ENCODE measurements at regions not wholly inside any gene's neighbourhood (a gene's known extent, or its start where the extent isn't known, plus 50 kb on each side); places are given as distances from the start of the nearest gene placed in this dataset.
"Not testable (repeated sequence)": the region's sequence is repeated elsewhere in the genome, so short reads cannot be mapped to it uniquely, and the experiment has no call there.

GRCh38 chr3:127411875-127412274 lies 124.0 kb upstream of the PRR20G start:
- intact Hi-C loops (cut with DNase I): not testable (repeated sequence)

GRCh38 chr3:127411083-127411727 lies 123.4 kb upstream of the PRR20G start:
- intact Hi-C loops (cut with DNase I): no loop called here
- DNase-seq (peak in 1 of 2 donors; percentile 56), ATAC-seq (ENCODE audit: low FRiP score) (no peak)
- Histone ChIP-seq H3K36me3 (ENCODE audit: control insufficient read depth in 1 of 2, insufficient read depth in 2 of 2, low read length in 1 of 2) (no peaks in the 10 kb centered on the region), H3K4me3 (ENCODE audit: low read length in 2 of 2) (no peak overlapping the region), H3K4me1 (ENCODE audit: control insufficient read depth in 1 of 2, insufficient read depth in 2 of 2, low read length in 2 of 2) (no peaks in the 10 kb centered on the region), H3K27ac (ENCODE audit: low read depth in 1 of 2, low read length in 2 of 2) (no peak overlapping the region), H3K27me3 (ENCODE audit: control insufficient read depth in 1 of 2, insufficient read depth in 2 of 2, low read length in 1 of 2) (no peaks in the 10 kb centered on the region), H3K9me3 (ENCODE audit: control insufficient read depth, low read length) (no peaks in the 10 kb centered on the region)
- WGBS, 2 donors: 68 to 72% methylated on average over 4 of the region's 4 CpGs

More at GRCh38 chr3:127411875-127412274, 124.0 kb upstream of the PRR20G start:
- ATAC-seq (ENCODE audit: low FRiP score); H3K36me3 ChIP-seq (ENCODE audit: control insufficient read depth in 1 of 2, insufficient read depth in 2 of 2, low read length in 1 of 2); H3K27me3 ChIP-seq (ENCODE audit: control insufficient read depth in 1 of 2, insufficient read depth in 2 of 2, low read length in 1 of 2); H3K27ac ChIP-seq (ENCODE audit: low read depth in 1 of 2, low read length in 2 of 2); H3K4me1 ChIP-seq (ENCODE audit: control insufficient read depth in 1 of 2, insufficient read depth in 2 of 2, low read length in 2 of 2); H3K4me3 ChIP-seq (ENCODE audit: low read length in 2 of 2); DNase-seq; H3K9me3 ChIP-seq (ENCODE audit: control insufficient read depth, low read length): not testable (repeated sequence)
- WGBS, 2 donors: 34 to 43% methylated on average over 6 to 8 of the region's 9 CpGs

DNA sequence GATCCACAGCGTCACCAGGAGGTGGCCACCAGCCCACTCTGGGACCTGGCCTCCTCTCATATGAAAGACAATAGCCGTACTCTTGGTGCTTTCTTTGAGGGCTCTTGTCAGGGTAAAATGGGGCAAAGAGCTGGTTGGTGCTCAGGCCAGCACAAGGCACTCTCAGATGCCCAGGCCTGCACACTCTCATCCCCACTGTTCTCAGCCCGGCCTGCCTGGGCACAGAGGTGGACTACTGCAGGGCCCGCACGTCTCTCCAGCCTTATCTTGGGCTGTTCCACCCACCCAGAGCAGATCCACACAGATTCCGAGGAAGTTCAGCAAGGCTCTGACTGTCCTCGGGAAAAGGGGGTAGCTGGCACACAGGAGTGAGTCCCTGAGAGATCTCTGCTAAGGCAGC lies 122.8 kb upstream of the PRR20G start:
- intact Hi-C loops (cut with DNase I): no loop called here
- DNase-seq: no peak
- ATAC-seq (ENCODE audit: low FRiP score): no peak
- H3K4me1 ChIP-seq (ENCODE audit: control insufficient read depth in 1 of 2, insufficient read depth in 2 of 2, low read length in 2 of 2): no peaks in the 10 kb centered on the region
- no peaks in the 10 kb centered on the region for H3K9me3 ChIP-seq (ENCODE audit: control insufficient read depth, low read length)
- no peak overlapping the region for H3K4me3 ChIP-seq (ENCODE audit: low read length in 2 of 2)
- H3K27ac ChIP-seq (ENCODE audit: low read depth in 1 of 2, low read length in 2 of 2): no peak overlapping the region
- H3K36me3 ChIP-seq (ENCODE audit: control insufficient read depth in 1 of 2, insufficient read depth in 2 of 2, low read length in 1 of 2): no peaks in the 10 kb centered on the region
- no peaks in the 10 kb centered on the region for H3K27me3 ChIP-seq (ENCODE audit: control insufficient read depth in 1 of 2, insufficient read depth in 2 of 2, low read length in 1 of 2)
- 89 to 91% methylated on average over 7 of the region's 7 CpGs for WGBS, 2 donors

GRCh38 chr3:127410137-127410488 lies 122.3 kb upstream of the PRR20G start:
- Histone ChIP-seq H3K27ac (ENCODE audit: low read depth in 1 of 2, low read length in 2 of 2) (no peak overlapping the region), H3K36me3 (ENCODE audit: control insufficient read depth in 1 of 2, insufficient read depth in 2 of 2, low read length in 1 of 2) (no peaks in the 10 kb centered on the region), H3K9me3 (ENCODE audit: control insufficient read depth, low read length) (no peaks in the 10 kb centered on the region), H3K4me3 (ENCODE audit: low read length in 2 of 2) (no peak overlapping the region), H3K4me1 (ENCODE audit: control insufficient read depth in 1 of 2, insufficient read depth in 2 of 2, low read length in 2 of 2) (no peaks in the 10 kb centered on the region), H3K27me3 (ENCODE audit: control insufficient read depth in 1 of 2, insufficient read depth in 2 of 2, low read length in 1 of 2) (no peaks in the 10 kb centered on the region)
- intact Hi-C loops (cut with DNase I): no loop called here
- ATAC-seq (ENCODE audit: low FRiP score) (no peak), DNase-seq (peak in 1 of 2 donors; percentile 37)
- WGBS, 2 donors: 89 to 94% methylated on average over 6 of the region's 6 CpGs

DNA sequence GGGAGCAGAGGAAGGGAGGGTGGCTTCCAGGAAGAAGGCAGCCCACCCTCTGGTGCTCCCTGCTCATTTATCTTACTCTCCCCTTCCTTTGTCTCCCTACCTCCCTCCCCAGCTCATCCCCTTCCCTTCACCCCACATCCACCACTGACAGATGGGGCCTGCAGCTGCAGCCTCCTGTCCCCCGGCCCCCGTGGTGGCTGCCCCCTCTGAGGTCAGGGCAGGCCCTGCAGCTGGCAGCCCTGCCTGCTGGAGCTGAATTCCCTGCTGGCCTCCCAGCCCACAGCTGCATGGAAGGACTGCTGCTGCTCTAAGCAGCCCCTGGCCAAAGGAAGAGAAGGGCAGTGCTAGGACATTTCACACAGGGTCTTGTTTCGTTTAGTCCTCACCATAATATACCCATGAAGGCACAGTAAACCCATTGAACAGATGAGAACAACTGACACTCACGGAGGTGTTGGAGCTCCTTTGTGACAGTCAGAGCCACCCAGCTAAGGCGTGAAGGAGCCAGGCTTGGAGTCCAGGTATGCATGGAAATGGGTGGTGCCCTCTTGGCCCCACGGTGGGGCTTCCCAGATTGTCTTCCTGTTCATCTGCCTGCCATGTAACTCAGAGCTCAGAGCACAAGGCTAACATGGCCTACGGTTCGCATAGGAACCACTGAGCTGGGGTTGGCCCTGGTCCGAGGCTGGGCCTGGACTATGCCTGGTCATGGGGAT lies 121.7 kb upstream of the PRR20G start:
- no peaks in the 10 kb centered on the region for H3K27me3 ChIP-seq (ENCODE audit: control insufficient read depth in 1 of 2, insufficient read depth in 2 of 2, low read length in 1 of 2)
- no peaks in the 10 kb centered on the region for H3K4me1 ChIP-seq (ENCODE audit: control insufficient read depth in 1 of 2, insufficient read depth in 2 of 2, low read length in 2 of 2)
- H3K36me3 ChIP-seq (ENCODE audit: control insufficient read depth in 1 of 2, insufficient read depth in 2 of 2, low read length in 1 of 2): no peaks in the 10 kb centered on the region
- intact Hi-C loops (cut with DNase I): no loop called here
- 80 to 82% methylated on average over 9 of the region's 9 CpGs for WGBS, 2 donors
- no peaks in the 10 kb centered on the region for H3K9me3 ChIP-seq (ENCODE audit: control insufficient read depth, low read length)
- ATAC-seq (ENCODE audit: low FRiP score) (no peak), DNase-seq (peak in 1 of 2 donors; percentile 69)
- H3K4me3 ChIP-seq (ENCODE audit: low read length in 2 of 2): no peak overlapping the region
- H3K27ac ChIP-seq (ENCODE audit: low read depth in 1 of 2, low read length in 2 of 2): no peak overlapping the region

DNA sequence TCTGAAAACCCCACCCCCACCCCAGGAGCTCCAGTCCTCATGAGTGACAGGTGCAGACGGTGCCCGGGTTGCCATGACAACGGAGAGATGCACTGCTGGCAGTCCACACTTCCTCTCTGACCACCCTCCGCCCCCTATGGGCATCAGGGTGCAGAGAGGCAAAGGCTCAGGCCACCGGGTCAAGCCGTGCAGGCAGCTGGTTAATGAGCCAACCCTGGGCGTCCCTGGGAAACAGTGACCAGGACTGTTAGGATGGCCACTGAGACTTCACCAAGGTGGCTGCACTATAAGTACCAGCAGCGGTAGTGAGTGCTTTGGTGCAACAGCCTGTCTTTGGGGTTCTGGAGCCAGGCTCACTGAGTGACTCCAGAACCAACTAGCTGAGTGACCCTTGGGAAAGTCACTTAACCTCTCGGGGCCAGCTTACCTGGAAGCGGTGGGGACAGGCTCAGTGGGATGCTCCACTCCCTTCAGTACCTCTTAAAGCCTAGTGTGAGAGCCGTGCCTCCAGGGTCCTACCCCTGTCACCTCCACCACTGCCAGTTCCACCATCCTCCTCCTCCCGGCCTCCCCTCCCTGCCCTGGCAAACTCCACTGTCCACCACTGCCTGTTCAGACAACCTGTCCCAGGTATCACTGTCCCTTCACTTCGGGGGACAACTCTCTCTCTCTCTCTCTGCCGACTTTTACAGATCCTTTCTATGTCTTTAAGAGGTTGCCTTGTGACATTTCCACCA lies 121.0 kb upstream of the PRR20G start:
- ATAC-seq (ENCODE audit: low FRiP score): no peak
- Histone ChIP-seq H3K27me3 (ENCODE audit: control insufficient read depth in 1 of 2, insufficient read depth in 2 of 2, low read length in 1 of 2) (no peaks in the 10 kb centered on the region), H3K4me3 (ENCODE audit: low read length in 2 of 2) (no peak overlapping the region), H3K4me1 (ENCODE audit: control insufficient read depth in 1 of 2, insufficient read depth in 2 of 2, low read length in 2 of 2) (no peaks in the 10 kb centered on the region), H3K9me3 (ENCODE audit: control insufficient read depth, low read length) (no peaks in the 10 kb centered on the region), H3K36me3 (ENCODE audit: control insufficient read depth in 1 of 2, insufficient read depth in 2 of 2, low read length in 1 of 2) (no peaks in the 10 kb centered on the region), H3K27ac (ENCODE audit: low read depth in 1 of 2, low read length in 2 of 2) (no peak overlapping the region)
- WGBS, 2 donors: 61 to 73% methylated on average over 14 of the region's 14 CpGs
- intact Hi-C loops (cut with DNase I): no loop called here
- no peak for DNase-seq

DNA sequence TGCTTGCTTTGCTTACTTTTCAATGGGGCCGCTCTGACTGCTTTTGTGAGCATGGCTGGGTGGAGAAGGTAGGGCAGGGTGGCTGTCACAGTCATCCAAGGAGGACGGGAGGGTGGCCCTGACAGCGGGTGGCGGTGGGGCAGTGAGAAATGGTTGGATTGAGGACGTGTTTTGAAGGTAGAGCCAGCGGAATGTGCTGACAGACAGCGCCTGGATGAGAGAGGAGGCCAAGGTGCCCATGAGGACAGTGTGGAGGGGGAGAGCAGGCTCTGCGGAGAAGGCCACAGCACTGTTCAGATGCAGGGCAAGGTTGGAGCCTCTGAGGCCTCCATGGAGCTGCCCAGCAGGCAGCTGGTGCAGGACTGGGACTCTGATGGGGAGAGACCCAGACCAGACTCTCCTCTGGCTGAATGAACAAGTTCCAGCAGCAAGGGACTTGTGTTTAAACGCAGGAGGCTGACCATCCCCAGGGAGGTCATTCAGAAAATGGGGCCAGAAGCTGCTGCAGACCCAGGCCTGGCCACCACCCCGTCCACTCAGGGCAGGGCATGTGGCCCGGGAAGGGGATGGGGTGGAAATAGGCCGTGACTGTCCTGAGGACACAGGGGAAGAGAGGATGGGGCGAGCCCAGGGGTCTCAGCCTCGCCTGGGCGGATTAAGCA lies 120.3 kb upstream of the PRR20G start:
- Histone ChIP-seq H3K27me3 (ENCODE audit: control insufficient read depth in 1 of 2, insufficient read depth in 2 of 2, low read length in 1 of 2) (no peaks in the 10 kb centered on the region), H3K4me3 (ENCODE audit: low read length in 2 of 2) (no peak overlapping the region), H3K9me3 (ENCODE audit: control insufficient read depth, low read length) (no peaks in the 10 kb centered on the region), H3K27ac (ENCODE audit: low read depth in 1 of 2, low read length in 2 of 2) (no peak overlapping the region), H3K36me3 (ENCODE audit: control insufficient read depth in 1 of 2, insufficient read depth in 2 of 2, low read length in 1 of 2) (no peaks in the 10 kb centered on the region), H3K4me1 (ENCODE audit: control insufficient read depth in 1 of 2, insufficient read depth in 2 of 2, low read length in 2 of 2) (no peaks in the 10 kb centered on the region)
- intact Hi-C loops (cut with DNase I): no loop called here
- ATAC-seq (ENCODE audit: low FRiP score) (peak; percentile 19), DNase-seq (no peak)
- 85 to 86% methylated on average over 14 to 15 of the region's 15 CpGs for WGBS, 2 donors

DNA sequence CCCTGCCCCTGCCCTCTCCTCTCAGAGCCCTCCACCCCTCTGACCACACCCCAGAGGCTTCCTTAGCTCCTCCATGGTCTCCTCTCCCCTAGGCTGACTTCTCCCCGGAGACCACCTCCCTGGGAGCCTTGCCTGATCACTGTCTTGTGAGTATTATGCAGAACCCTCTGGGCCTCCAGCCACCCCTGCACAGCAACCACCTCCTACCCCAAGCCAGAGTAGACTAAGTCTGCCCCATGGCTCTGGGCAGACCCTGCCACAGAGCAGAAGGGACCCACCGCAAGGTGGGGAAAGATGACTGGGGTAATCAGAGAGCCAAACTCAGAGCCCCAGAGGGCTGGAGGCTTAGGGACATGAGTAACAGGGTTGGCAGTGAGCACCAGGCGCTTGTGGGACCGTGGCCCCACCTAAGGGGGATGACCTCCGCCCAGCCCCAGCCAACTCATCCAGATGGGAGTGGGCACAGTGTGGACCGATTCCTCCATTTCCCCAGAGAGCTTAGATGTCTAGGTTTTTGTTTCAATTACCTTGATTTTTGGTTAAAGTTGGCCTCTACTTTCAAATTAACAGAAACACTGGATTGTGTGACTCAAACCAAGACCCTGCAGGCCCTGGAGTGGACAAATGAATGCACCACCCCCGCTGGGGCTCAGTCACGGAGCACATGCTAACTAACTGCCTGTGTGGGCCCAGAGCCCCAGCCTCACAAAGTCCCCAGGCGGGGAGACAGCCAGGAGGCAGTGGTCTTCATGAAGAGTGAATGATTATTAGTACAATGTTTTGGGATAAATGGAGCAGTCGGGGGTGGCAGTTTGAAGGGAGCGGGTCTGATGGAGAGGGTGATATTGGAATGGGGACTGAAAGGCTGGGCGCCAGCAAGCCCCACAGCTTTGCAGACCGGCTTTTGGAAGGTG lies 119.4 kb upstream of the PRR20G start:
- no peaks in the 10 kb centered on the region for H3K9me3 ChIP-seq (ENCODE audit: control insufficient read depth, low read length)
- 91 to 92% methylated on average over 13 of the region's 13 CpGs for WGBS, 2 donors
- no peaks in the 10 kb centered on the region for H3K4me1 ChIP-seq (ENCODE audit: control insufficient read depth in 1 of 2, insufficient read depth in 2 of 2, low read length in 2 of 2)
- H3K27ac ChIP-seq (ENCODE audit: low read depth in 1 of 2, low read length in 2 of 2): no peak overlapping the region
- no peaks in the 10 kb centered on the region for H3K27me3 ChIP-seq (ENCODE audit: control insufficient read depth in 1 of 2, insufficient read depth in 2 of 2, low read length in 1 of 2)
- no peaks in the 10 kb centered on the region for H3K36me3 ChIP-seq (ENCODE audit: control insufficient read depth in 1 of 2, insufficient read depth in 2 of 2, low read length in 1 of 2)
- peak in 1 of 2 donors; percentile 36 for DNase-seq
- no peak for ATAC-seq (ENCODE audit: low FRiP score)
- intact Hi-C loops (cut with DNase I): no loop called here
- H3K4me3 ChIP-seq (ENCODE audit: low read length in 2 of 2): no peak overlapping the region
